ENCODE measurements at regions not wholly inside any gene's neighbourhood (a gene's known extent, or its start where the extent isn't known, plus 50 kb on each side); places are given as distances from the start of the nearest gene placed in this dataset.

DNA sequence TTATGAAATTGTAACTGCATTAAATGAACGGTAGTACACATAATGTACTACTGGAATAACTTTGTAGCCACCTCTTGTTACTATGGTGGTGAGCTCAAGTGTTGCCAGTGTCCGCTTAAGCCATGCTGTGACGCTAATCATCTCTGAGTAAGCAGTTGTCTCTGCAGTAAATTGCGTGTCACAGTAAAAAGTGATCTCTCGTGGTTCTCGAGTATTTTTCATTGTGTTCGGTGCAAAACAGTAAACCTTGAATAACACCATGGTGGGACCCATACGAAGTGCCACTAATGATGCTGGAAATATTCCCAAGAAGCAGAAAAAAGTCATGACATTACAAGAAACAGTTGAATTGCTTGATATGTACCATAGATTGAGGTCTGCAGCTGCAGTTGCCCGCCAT lies 524.8 kb downstream of the SOX5 start:
- TF ChIP-seq POLR2A (IDR thresholded peaks at IDR 0.05; ENCODE audit: low read length) (no peak), ZFP36 (IDR thresholded peaks at IDR 0.05; ENCODE audit: borderline replicate concordance, partially characterized antibody) (no peak), ZNF302 (CRISPR knock-in tag; IDR thresholded peaks at IDR 0.05) (no peak)
- TF ChIP-seq, protein P1, sequence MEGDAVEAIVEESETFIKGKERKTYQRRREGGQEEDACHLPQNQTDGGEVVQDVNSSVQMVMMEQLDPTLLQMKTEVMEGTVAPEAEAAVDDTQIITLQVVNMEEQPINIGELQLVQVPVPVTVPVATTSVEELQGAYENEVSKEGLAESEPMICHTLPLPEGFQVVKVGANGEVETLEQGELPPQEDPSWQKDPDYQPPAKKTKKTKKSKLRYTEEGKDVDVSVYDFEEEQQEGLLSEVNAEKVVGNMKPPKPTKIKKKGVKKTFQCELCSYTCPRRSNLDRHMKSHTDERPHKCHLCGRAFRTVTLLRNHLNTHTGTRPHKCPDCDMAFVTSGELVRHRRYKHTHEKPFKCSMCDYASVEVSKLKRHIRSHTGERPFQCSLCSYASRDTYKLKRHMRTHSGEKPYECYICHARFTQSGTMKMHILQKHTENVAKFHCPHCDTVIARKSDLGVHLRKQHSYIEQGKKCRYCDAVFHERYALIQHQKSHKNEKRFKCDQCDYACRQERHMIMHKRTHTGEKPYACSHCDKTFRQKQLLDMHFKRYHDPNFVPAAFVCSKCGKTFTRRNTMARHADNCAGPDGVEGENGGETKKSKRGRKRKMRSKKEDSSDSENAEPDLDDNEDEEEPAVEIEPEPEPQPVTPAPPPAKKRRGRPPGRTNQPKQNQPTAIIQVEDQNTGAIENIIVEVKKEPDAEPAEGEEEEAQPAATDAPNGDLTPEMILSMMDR (IDR thresholded peaks at IDR 0.05): no peak

Data from A549 (cell line).